ENCODE measurements at regions not wholly inside any gene's neighbourhood (a gene's known extent, or its start where the extent isn't known, plus 50 kb on each side); places are given as distances from the start of the nearest gene placed in this dataset.
"Not testable (repeated sequence)": the region's sequence is repeated elsewhere in the genome, so short reads cannot be mapped to it uniquely, and the experiment has no call there.

GRCh38 chrX:883588-883987, 253.0 kb downstream of the SHOX start:
- Histone ChIP-seq H4K20me1 (ENCODE audit: low read length) (no peaks in the 10 kb centered on the region), H3K9me3 (ENCODE audit: low read length) (no peaks in the 10 kb centered on the region), H3K9me2 (replicated peaks; ENCODE audit: low read length) (no peaks in the 10 kb centered on the region), H3K27ac (ENCODE audit: low read length) (no peak overlapping the region), H3K4me1 (ENCODE audit: insufficient read depth, low read length) (no peaks in the 10 kb centered on the region), H2AFZ (ENCODE audit: low read length) (no peak overlapping the region), H3K4me3 (ENCODE audit: low read length) (no peak overlapping the region), H3K79me2 (ENCODE audit: low read length) (no peaks in the 10 kb centered on the region), H3K36me3 (ENCODE audit: low read depth, low read length) (no peaks in the 10 kb centered on the region), H3K9ac (ENCODE audit: low read length) (no peak overlapping the region), H3K4me2 (ENCODE audit: low read length) (no peak overlapping the region), H3K27me3 (ENCODE audit: low read length) (peaks cover 15% of the 10 kb centered on the region), H3F3A (ENCODE audit: low read length, unreplicated experiment) (no peaks in the 10 kb centered on the region)
- ATAC-seq (no peak), DNase-seq (no peak)
- ChIA-PET POLR2A (ENCODE audit: unreplicated experiment) (no interaction called here), CTCF (no interaction called here)
- TF ChIP-seq EZH2 (IDR thresholded peaks at IDR 0.05; ENCODE audit: low read length, unreplicated experiment), result no peak
- TF ChIP-seq EZH2phosphoT487 (IDR thresholded peaks at IDR 0.05; ENCODE audit: borderline replicate concordance, low read length), result no peak
- no peak for TF ChIP-seq CTCF (conservative IDR thresholded peaks at IDR 0.05; ENCODE audit: low read depth, low read length)
- BruUV-seq (replicated peaks), result no TSS peak
- intact Hi-C loops (cut with micrococcal nuclease), result no loop called here

GRCh38 chrX:879756-880698, 249.4 kb downstream of the SHOX start:
- H4K20me1 ChIP-seq (ENCODE audit: low read length); H3K4me1 ChIP-seq (ENCODE audit: insufficient read depth, low read length); H3K27ac ChIP-seq (ENCODE audit: low read length); H3K27me3 ChIP-seq (ENCODE audit: low read length); H2AFZ ChIP-seq (ENCODE audit: low read length); H3K4me2 ChIP-seq (ENCODE audit: low read length); H3K9me2 ChIP-seq (replicated peaks; ENCODE audit: low read length); CTCF ChIA-PET; H3K4me3 ChIP-seq (ENCODE audit: low read length); H3K9me3 ChIP-seq (ENCODE audit: low read length); H3K9ac ChIP-seq (ENCODE audit: low read length); ATAC-seq; POLR2A ChIA-PET (ENCODE audit: unreplicated experiment); intact Hi-C loops (cut with micrococcal nuclease); H3K36me3 ChIP-seq (ENCODE audit: low read depth, low read length); H3K79me2 ChIP-seq (ENCODE audit: low read length); DNase-seq; BruUV-seq (replicated peaks); H3F3A ChIP-seq (ENCODE audit: low read length, unreplicated experiment): not testable (repeated sequence)

GRCh38 chrX:874061-874460, 243.5 kb downstream of the SHOX start:
- H3K9me3 ChIP-seq (ENCODE audit: low read length), result no peaks in the 10 kb centered on the region

More at GRCh38 chrX:874061-874460, 243.5 kb downstream of the SHOX start:
- Histone ChIP-seq H3K36me3 (ENCODE audit: low read depth, low read length) (no peaks in the 10 kb centered on the region), H3K27ac (ENCODE audit: low read length) (no peak overlapping the region), H3K79me2 (ENCODE audit: low read length) (no peaks in the 10 kb centered on the region), H4K20me1 (ENCODE audit: low read length) (no peaks in the 10 kb centered on the region), H3K4me3 (ENCODE audit: low read length) (no peak overlapping the region), H3K4me1 (ENCODE audit: insufficient read depth, low read length) (no peaks in the 10 kb centered on the region), H3K4me2 (ENCODE audit: low read length) (no peak overlapping the region), H3K9ac (ENCODE audit: low read length) (no peak overlapping the region), H3K9me2 (replicated peaks; ENCODE audit: low read length) (no peaks in the 10 kb centered on the region), H2AFZ (ENCODE audit: low read length) (no peak overlapping the region), H3K27me3 (ENCODE audit: low read length) (no peaks in the 10 kb centered on the region; the same call in 1 of the 2 replicates), H3F3A (ENCODE audit: low read length, unreplicated experiment) (no peaks in the 10 kb centered on the region)
- no TSS peak for BruUV-seq (replicated peaks)
- CTCF ChIA-PET, result no interaction called here
- TF ChIP-seq EZH2 (IDR thresholded peaks at IDR 0.05; ENCODE audit: low read length, unreplicated experiment) (no peak), CTCF (conservative IDR thresholded peaks at IDR 0.05; ENCODE audit: low read depth, low read length) (no peak), EZH2phosphoT487 (IDR thresholded peaks at IDR 0.05; ENCODE audit: borderline replicate concordance, low read length) (no peak)
- DNase-seq (no peak), ATAC-seq (no peak)
- POLR2A ChIA-PET (ENCODE audit: unreplicated experiment), result no interaction called here
- intact Hi-C loops (cut with micrococcal nuclease), result no loop called here

Measured in PC-3 (cell line).